Keratinocyte (primary cell): ENCODE measurements at regions not wholly inside any gene's neighbourhood (a gene's known extent, or its start where the extent isn't known, plus 50 kb on each side); places are given as distances from the start of the nearest gene placed in this dataset.

Experiments
- DNase-seq: peaks from one replicate; pipeline ENCODE4 v3.0.0-alpha.2; 2011; ENCODE audit warnings: low read depth, missing footprints, low spot score
- FAIRE-seq: peaks from 2 replicates; lab custom pipeline; 2011; peaks lifted over from hg19 to GRCh38; lab: Jason Lieb, UNC
- H2AFZ ChIP-seq: 2 replicates; pipeline ENCODE4 v1.6.0; 2012; ENCODE audit warnings: low read length, control low read depth, inconsistent platforms; ENCODE audit not compliant: control insufficient read depth
- H3K27ac ChIP-seq: 2 replicates; pipeline ENCODE4 v1.5.1; 2011; ENCODE audit warnings: low read length; ENCODE audit not compliant: control insufficient read depth, insufficient read depth
- H3K27me3 ChIP-seq: 3 replicates; pipeline ENCODE4 v1.6.0; 2011; ENCODE audit warnings: low read length; ENCODE audit not compliant: control insufficient read depth, insufficient read depth; ENCODE audit errors: extremely low read depth
- H3K36me3 ChIP-seq, 2 experiments: 2 replicates in 1 of 2; 3 replicates in 1 of 2; pipeline ENCODE4 v1.5.1; 2011; ENCODE audit warnings: low read length in 2 of 2, mild to moderate bottlenecking in 1 of 2; ENCODE audit not compliant: control insufficient read depth in 2 of 2, insufficient read depth in 2 of 2; ENCODE audit errors: extremely low read depth in 1 of 2
- H3K4me1 ChIP-seq: 3 replicates; pipeline ENCODE4 v1.5.1; 2011; ENCODE audit warnings: low read length; ENCODE audit not compliant: control insufficient read depth, insufficient read depth; ENCODE audit errors: extremely low read depth
- H3K4me2 ChIP-seq: 3 replicates; pipeline ENCODE4 v1.6.0; 2011; ENCODE audit warnings: low read depth, low read length; ENCODE audit not compliant: control insufficient read depth, insufficient read depth; ENCODE audit errors: extremely low read depth
- H3K4me3 ChIP-seq, 3 experiments: fragments of 200-600 bp in 1 of 3; sonication (generic) in 1 of 3; 2 replicates in 2 of 3; 3 replicates in 1 of 3; pipeline ENCODE4 v1.5.1; 2011 to 2016; ENCODE audit warnings: low read length in 3 of 3, mild to moderate bottlenecking in 3 of 3, control low read depth in 2 of 3, inconsistent platforms in 1 of 3, low read depth in 1 of 3, mixed read lengths in 1 of 3, mixed run types in 1 of 3, moderate library complexity in 1 of 3; ENCODE audit not compliant: control insufficient read depth in 2 of 3, insufficient read depth in 2 of 3; ENCODE audit errors: extremely low read depth in 1 of 3
- H3K79me2 ChIP-seq: 2 replicates; pipeline ENCODE4 v1.6.0; 2012; ENCODE audit warnings: low read length; ENCODE audit not compliant: control insufficient read depth, insufficient read depth
- H3K9ac ChIP-seq: 3 replicates; pipeline ENCODE4 v1.6.0; 2011; ENCODE audit warnings: low read length; ENCODE audit not compliant: control insufficient read depth, insufficient read depth; ENCODE audit errors: extremely low read depth
- H3K9me1 ChIP-seq: 3 replicates; pipeline ENCODE4 v1.6.0; 2011; ENCODE audit warnings: low read length; ENCODE audit not compliant: control insufficient read depth, insufficient read depth; ENCODE audit errors: extremely low read depth
- H3K9me3 ChIP-seq: 2 replicates; pipeline ENCODE4 v1.5.1; 2012; ENCODE audit warnings: low read depth, low read length; ENCODE audit not compliant: control insufficient read depth
- H4K20me1 ChIP-seq: 3 replicates; pipeline ENCODE4 v1.6.0; 2011; ENCODE audit warnings: low read length; ENCODE audit not compliant: control insufficient read depth, insufficient read depth; ENCODE audit errors: extremely low read depth
- EZH2 ChIP-seq: IDR thresholded peaks from one replicate; pipeline ENCODE4 v1.6.1; 2012; ENCODE audit warnings: inconsistent platforms, mild to moderate bottlenecking, low read length, moderate library complexity
- dilution Hi-C: fragments of 300-500 bp; cut with MboI; formaldehyde crosslinking; loops from one replicate; pipeline ENCODE4 v1.7.0; 2020; ENCODE audit warnings: low sequenced_read_pairs; ENCODE audit not compliant: extremely low pct_ligation_motif_present
- TF ChIP-seq, protein P1 (sequence below), 3 experiments: IDR thresholded peaks in 1 of 3; conservative IDR thresholded peaks in 1 of 3; optimal IDR thresholded peaks in 1 of 3; 2 replicates in 2 of 3; 3 replicates in 1 of 3; pipeline versions ENCODE3 to v1.5.1; 2011; ENCODE audit warnings: low read length in 3 of 3, mild to moderate bottlenecking in 3 of 3, moderate library complexity in 2 of 3, control low read depth in 1 of 3, inconsistent platforms in 1 of 3; ENCODE audit not compliant: insufficient read depth in 2 of 3; ENCODE audit errors: extremely low read depth in 1 of 3

DNA sequence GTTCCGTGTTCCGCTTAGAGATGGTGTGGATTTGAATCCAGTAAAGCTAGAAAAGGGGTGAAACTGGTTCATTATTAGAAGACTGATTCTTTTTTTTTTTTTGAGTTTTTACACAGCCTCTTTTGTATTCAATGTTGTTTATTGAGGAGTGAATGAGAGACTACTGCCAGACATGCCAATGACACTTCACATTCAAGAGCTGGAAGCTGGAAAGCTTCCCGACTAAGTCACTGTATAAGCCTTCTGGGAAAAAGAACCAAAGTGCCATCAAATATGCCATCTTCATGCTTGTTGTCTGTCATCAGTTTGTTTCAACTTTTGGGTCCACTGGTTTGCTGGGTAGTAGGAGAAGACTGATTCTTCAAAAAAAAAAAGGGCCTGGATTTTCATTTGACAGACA lies 164.8 kb downstream of the ATP23 start:
- TF ChIP-seq, protein P1, sequence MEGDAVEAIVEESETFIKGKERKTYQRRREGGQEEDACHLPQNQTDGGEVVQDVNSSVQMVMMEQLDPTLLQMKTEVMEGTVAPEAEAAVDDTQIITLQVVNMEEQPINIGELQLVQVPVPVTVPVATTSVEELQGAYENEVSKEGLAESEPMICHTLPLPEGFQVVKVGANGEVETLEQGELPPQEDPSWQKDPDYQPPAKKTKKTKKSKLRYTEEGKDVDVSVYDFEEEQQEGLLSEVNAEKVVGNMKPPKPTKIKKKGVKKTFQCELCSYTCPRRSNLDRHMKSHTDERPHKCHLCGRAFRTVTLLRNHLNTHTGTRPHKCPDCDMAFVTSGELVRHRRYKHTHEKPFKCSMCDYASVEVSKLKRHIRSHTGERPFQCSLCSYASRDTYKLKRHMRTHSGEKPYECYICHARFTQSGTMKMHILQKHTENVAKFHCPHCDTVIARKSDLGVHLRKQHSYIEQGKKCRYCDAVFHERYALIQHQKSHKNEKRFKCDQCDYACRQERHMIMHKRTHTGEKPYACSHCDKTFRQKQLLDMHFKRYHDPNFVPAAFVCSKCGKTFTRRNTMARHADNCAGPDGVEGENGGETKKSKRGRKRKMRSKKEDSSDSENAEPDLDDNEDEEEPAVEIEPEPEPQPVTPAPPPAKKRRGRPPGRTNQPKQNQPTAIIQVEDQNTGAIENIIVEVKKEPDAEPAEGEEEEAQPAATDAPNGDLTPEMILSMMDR (optimal IDR thresholded peaks at IDR 0.05 in 1 of 3, IDR thresholded peaks at IDR 0.05 in 1 of 3, conservative IDR thresholded peaks at IDR 0.05 in 1 of 3; ENCODE audit: extremely low read depth in 1 of 3, insufficient read depth in 2 of 3, low read length in 3 of 3): no peak
- no peak for TF ChIP-seq EZH2
- FAIRE-seq: no peak
- no peak overlapping the region for H3K4me2 ChIP-seq
- H3K9me3 ChIP-seq: no peaks in the 10 kb centered on the region
- H3K36me3 ChIP-seq: no peaks in the 10 kb centered on the region
- DNase-seq: no peak
- H3K9me1 ChIP-seq: no peaks in the 10 kb centered on the region
- dilution Hi-C loops: no loop called here
- no peaks in the 10 kb centered on the region for H3K27me3 ChIP-seq
- no peaks in the 10 kb centered on the region for H3K4me1 ChIP-seq
- no peak overlapping the region for H2AFZ ChIP-seq
- H3K9ac ChIP-seq: no peak overlapping the region
- H4K20me1 ChIP-seq: no peaks in the 10 kb centered on the region
- no peaks in the 10 kb centered on the region for H3K79me2 ChIP-seq
- H3K27ac ChIP-seq: no peak overlapping the region
- no peak overlapping the region for H3K4me3 ChIP-seq

DNA sequence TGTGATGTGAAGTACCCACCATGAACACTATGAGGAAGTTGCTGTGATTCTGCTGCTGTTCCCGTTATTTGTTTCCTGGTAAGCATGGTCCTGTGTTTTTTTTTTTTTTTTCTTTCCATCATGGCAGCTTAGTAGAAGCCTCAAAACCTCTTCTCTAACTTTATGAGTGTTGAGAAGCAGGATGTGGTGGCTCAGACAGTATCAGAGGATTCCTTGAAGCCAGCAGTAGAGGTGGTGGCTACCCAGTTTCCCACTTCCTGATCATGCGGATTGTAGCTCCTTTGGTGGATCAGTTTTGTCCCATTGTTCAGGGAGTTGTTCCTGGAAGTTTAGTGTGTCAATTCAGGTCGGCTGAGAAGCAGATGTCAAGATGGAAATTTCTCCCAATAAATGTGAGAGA lies 175.8 kb downstream of the ATP23 start:
- Histone ChIP-seq H3K4me2 (no peak overlapping the region), H3K36me3 (no peaks in the 10 kb centered on the region), H3K9me3 (no peaks in the 10 kb centered on the region), H3K27ac (no peak overlapping the region), H2AFZ (no peak overlapping the region), H3K9me1 (no peaks in the 10 kb centered on the region), H3K4me3 (no peak overlapping the region), H3K27me3 (no peaks in the 10 kb centered on the region), H4K20me1 (no peaks in the 10 kb centered on the region), H3K4me1 (no peaks in the 10 kb centered on the region), H3K9ac (no peak overlapping the region), H3K79me2 (no peaks in the 10 kb centered on the region)
- no peak for DNase-seq
- FAIRE-seq: no peak
- no peak for TF ChIP-seq EZH2
- TF ChIP-seq, protein P1 (optimal IDR thresholded peaks at IDR 0.05 in 1 of 3, IDR thresholded peaks at IDR 0.05 in 1 of 3, conservative IDR thresholded peaks at IDR 0.05 in 1 of 3; ENCODE audit: extremely low read depth in 1 of 3, insufficient read depth in 2 of 3, low read length in 3 of 3): no peak
- dilution Hi-C loops: no loop called here
